22Rv1 (cell line): ENCODE measurements at regions not wholly inside any gene's neighbourhood (a gene's known extent, or its start where the extent isn't known, plus 50 kb on each side); places are given as distances from the start of the nearest gene placed in this dataset.

Experiments
- H3K27ac ChIP-seq: fragments of 450-650 bp; 2 replicates; pipeline ENCODE4 v1.5.1; 2017
- ZFX ChIP-seq: fragments of 450-650 bp; IDR thresholded peaks from 2 replicates; pipeline ENCODE4 v1.6.1; 2017; ENCODE audit warnings: antibody characterized with exemption, borderline replicate concordance
- TF ChIP-seq, protein P1 (sequence below): fragments of 450-650 bp; IDR thresholded peaks from 2 replicates; pipeline ENCODE4 v1.5.1; 2017; ENCODE audit warnings: mild to moderate bottlenecking

DNA sequence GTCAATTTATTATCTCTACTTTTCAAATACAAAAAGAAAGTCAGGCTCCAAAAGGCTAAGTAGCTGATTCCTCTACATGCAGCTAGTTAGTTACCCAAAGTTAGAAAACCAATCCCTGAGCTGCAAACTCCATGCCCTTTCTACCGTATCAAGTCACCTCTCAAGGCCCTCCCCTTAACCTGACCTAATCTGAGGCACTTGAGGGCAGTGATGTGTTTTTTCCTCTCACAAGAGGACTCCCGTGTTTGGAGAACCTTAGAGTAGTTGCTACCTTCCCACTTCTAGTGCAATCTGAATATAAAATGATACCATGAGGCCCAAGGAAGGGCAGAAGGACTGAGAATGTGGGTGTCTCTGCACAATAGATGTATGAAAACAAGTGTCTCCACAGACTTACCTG lies 907.9 kb upstream of the CELF4 start:
- no peak overlapping the region for H3K27ac ChIP-seq
- TF ChIP-seq ZFX, result no peak
- TF ChIP-seq, protein P1, sequence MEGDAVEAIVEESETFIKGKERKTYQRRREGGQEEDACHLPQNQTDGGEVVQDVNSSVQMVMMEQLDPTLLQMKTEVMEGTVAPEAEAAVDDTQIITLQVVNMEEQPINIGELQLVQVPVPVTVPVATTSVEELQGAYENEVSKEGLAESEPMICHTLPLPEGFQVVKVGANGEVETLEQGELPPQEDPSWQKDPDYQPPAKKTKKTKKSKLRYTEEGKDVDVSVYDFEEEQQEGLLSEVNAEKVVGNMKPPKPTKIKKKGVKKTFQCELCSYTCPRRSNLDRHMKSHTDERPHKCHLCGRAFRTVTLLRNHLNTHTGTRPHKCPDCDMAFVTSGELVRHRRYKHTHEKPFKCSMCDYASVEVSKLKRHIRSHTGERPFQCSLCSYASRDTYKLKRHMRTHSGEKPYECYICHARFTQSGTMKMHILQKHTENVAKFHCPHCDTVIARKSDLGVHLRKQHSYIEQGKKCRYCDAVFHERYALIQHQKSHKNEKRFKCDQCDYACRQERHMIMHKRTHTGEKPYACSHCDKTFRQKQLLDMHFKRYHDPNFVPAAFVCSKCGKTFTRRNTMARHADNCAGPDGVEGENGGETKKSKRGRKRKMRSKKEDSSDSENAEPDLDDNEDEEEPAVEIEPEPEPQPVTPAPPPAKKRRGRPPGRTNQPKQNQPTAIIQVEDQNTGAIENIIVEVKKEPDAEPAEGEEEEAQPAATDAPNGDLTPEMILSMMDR, result no peak

DNA sequence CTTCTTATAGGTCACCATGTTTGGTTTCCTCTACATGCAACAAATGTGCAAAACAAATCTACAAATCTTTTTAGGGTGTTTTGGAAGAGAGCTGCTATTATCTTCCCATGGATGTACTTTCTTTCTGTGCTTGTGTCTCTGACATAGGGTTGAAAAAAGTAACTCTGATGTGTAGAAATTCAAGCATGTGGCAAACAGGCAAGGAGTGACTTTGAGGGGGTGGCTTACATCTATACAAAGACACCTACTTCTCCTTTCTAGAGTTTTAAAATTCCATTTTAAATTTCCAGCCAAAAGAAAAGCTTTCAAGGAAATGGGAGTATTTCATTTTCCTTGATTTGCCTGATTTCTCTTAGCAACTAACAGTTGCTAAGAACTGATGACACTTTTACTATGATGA lies 904.8 kb upstream of the CELF4 start:
- peak overlapping the region; percentile 55; the same call in 1 of the 2 replicates for H3K27ac ChIP-seq
- TF ChIP-seq, protein P1, result no peak
- TF ChIP-seq ZFX, result no peak

DNA sequence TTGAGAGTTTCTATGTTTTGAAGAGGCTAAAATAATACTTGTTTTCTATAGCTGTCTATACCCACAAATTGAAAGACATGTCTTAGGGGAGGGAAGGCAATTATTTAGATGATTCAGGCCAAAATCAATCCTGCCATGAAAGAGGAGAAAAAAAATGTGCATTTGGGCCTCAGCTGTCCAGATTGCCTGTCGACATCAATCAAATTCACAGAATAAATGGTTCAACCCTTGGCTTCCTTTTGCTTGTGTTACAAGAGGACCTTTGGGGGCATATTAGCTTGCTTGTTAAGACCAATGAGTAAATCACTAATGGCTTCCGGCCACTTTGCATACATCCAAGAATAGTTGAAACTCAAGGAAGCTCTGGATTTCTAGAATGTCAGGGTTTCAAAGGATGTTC lies 900.8 kb upstream of the CELF4 start:
- H3K27ac ChIP-seq, result no peak overlapping the region
- TF ChIP-seq, protein P1, result no peak
- no peak for TF ChIP-seq ZFX

DNA sequence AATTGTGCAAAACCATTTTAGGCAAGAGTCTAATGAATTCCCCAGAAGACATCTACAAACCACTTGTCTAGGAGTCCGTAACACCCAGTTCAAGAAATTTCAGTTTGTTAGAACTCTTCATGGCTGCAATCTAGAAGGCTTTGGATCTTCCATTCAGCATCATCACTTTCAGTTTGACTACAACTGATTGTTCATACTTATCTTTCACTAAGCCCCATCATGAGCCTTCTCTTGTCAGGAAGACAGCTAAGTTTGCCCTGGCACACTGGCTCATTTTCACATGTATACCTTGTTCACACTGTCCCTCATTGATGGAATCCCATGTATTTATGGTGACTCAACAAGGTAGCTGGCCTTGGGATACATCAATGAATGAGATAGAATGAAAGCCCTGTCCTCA lies 898.4 kb upstream of the CELF4 start:
- H3K27ac ChIP-seq, result no peak overlapping the region
- TF ChIP-seq ZFX, result no peak
- TF ChIP-seq, protein P1, result no peak

DNA sequence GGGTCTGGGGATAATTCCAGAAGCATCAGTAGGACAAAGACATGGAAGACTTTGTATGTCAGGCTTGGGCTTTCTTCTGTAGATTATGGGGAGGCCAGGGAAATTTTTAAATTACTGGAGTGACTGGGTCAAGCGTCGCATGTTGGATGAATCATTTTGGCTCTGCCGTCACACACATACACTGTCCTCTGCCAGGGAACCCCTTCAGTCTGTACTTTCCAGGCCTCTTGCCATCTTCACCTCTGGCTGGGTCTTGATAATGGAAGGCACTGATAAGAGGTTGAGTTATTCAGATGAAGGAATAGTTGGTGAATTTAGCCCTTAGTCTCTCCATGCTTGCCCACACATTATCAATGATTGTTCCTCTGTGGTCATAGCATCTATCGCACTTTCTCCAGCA lies 895.1 kb upstream of the CELF4 start:
- H3K27ac ChIP-seq, result no peak overlapping the region

DNA sequence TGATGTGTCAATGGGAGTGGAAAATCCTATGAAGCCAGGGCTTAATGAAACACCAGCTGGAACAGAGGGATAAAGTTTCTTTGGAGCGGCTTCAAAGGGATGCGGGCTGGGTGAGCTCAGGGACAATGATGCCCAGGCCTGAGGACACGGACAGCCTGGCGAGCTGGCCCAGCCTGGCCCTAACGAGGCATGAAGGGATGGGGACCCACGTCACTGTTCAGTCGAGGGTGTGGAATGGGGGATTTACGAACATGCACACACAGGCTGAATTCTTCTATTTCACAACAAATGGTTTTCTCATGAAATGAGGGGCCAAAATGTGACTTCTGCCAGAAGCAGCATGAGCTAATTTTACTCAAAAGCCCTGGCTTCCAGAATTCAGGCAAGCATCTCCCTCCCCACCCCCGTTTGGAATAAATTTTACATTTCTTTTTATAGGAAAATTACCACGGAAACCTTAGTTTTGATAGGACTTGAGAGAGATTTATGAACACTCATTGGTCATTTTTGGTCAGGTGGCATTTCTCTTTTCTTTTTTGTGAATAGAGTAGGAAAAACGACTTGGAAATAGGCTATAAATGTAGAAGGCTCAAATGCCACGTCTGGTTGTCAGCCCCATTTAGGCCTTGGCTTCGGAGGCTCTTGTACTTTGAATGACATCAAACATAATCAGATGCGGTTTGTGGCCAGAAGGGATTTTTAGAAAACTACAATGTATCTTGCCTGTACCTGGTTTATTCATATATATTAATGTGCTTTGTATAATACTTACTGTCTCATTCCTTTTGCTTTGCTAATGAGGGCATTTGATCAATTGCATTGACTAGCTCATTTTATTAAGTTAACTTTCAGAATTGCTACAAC lies 893.8 kb upstream of the CELF4 start:
- no peak overlapping the region for H3K27ac ChIP-seq
- TF ChIP-seq ZFX, result no peak
- TF ChIP-seq, protein P1, result no peak

More for the DNA sequence above, 895.1 kb upstream of the CELF4 start:
- no peak for TF ChIP-seq ZFX
- TF ChIP-seq, protein P1, result no peak

DNA sequence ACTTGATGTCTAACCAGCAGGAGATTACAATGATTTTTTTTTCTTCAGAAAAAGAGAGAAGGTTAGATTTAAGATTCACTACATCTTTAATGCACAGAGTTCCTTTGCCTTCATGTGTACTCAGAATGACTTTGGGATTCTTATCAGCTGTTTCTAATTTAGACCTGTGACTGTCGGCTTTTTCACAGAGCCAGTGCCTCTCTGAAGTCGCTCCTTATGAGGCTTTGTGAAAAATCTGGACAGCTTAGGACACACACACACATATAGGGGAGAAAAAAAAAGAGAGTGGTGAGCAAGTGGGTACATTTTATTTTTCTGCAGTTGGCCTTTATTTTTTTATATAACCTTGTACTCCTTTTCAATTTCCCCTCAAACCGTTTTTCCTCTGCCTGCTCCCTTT lies 893.1 kb upstream of the CELF4 start:
- no peak overlapping the region for H3K27ac ChIP-seq
- TF ChIP-seq ZFX, result no peak
- TF ChIP-seq, protein P1, result no peak
